Colon (tissue), 2 donors: ENCODE measurements at regions not wholly inside any gene's neighbourhood (a gene's known extent, or its start where the extent isn't known, plus 50 kb on each side); places are given as distances from the start of the nearest gene placed in this dataset.

ENCODE experiments used
- FAIRE-seq: peaks from 2 replicates; lab custom pipeline; 2012; peaks lifted over from hg19 to GRCh38; lab: Jason Lieb, UNC
- donor health status: control.
- donor health status: control.

DNA sequence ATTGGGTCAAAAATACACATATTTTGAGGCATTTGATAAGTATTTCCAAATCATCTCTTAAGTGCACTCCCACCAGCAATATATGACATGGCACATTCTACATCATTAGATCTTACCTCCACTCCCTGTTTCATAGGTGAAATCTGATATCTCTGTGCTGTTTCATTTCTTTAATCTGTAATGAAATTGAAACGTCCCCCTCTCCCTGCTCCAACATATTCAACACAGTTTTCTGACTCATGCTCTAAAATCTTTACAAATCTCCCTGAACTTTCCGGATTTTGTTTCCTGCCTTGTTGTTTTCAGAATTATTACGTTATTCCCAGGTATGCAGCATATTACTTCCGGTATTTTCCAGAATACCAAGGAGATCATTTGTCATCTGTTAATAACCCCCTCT, 66.1 kb upstream of the AKT3 start:
- no peak for FAIRE-seq

DNA sequence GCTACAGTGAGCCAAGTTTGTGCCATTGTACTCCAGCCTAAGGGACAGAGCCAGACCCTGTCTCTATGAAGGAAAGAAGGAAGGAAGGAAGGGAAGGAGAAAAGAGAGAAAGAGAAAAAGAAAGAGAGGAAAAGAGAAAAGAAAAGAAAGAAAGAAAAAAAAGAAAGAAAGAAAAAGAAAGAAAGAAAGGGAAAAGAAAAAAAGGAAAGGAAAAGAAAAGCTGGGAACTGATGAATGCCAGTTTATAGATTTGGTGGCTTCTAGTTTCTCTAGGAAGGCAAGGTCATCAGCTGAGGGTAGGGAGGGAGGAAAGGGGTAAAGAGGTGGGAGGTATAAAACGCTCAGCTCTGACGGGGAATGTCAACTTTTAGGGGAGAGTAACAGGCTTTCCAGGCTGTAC, 62.3 kb upstream of the AKT3 start:
- FAIRE-seq, result no peak

DNA sequence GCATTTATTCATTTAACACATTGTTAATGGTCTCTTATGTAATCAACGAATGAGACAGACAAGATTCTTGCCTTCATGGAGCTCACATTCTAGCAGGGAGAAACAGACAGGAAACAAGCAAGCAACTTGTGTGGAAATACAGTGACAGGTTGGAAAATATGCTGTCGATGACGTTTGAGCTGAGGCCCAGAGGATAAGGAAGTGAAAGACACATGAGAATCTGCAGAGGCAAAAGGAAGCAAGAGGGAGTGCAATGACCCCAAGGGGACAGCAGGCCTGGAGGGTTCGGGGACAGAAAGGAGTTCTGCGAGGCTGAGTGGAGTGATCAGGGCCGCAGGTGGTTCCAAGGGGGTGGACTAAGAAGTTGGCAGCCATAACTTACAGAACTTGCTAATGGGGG, 60.6 kb upstream of the AKT3 start:
- FAIRE-seq, result no peak

DNA sequence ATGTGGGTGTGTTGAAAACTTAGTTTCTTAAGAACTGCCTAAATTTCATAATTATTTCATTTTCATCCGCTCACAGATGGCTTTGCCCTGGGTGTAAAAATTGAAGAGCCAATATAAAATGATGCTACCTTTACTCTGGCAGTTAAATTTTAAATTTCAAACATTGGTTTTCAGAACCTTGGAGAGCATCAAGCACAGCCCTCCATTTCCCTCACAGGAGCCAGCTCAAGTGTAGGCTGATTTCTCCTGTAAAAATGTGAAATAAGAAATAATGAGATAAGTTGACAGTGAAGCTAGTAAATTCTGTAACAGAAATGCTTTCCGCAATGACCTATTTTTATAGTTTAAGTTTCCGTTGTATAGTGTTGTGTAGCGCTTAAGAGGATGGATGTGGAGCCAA, 53.9 kb upstream of the AKT3 start:
- FAIRE-seq, result no peak

DNA sequence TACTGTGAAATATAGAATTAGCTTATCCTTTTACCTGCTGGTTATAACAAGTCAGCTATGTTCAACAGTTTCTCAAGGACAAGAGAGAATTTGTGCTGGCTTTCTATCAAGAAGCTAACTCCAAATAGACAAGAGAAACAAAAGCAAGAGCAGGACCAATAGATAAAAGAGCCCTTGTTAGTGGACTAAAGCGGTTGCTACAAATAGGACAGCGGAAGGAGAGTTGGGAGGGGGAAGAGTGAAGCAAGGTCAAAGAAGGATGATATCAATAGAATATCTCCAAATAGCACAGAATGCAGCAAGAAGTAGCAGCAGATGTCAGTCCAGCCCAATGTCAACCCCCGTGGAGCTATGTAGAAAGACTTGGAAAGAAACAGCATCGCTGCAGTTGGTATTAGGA, 53.0 kb upstream of the AKT3 start:
- no peak for FAIRE-seq

DNA sequence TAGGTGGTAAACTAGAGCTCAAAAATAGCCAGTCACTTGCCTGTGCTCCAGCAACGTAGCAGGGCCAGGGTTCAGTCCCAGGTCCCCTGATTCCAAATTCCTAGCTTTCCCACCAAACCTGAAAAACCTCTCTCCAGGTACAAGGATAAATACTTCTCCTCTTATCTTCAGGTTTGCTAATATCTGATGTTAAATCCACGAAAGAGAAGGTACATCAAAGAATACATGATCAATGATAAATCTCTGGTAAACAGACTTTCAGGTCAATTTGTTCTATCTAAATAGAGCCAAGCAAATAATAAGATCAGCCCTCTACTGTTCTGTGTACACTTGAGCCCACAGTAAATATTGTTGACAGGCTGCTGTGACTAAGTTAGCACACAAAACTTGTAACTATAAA, 52.1 kb upstream of the AKT3 start:
- no peak for FAIRE-seq
